ENCODE measurements at regions not wholly inside any gene's neighbourhood (a gene's known extent, or its start where the extent isn't known, plus 50 kb on each side); places are given as distances from the start of the nearest gene placed in this dataset.

DNA sequence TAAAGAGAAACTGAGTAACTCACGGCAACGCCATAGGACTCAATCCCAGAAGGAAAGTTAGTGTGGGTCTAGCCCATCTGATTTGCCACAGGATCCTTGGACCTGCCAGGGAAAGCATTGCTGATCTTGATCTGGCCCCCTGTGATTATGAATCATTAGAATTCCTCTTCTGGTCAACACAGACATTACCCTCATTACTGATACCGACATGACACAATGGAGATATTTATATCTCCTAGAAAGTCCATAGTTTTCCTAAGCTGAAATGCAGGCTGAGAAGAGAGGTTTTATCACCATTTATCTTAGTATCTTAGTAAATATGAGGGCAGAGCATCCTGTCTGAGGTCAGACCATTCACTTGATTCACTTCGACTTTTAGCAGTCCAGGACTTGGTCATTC lies 75.5 kb upstream of the CCDC68 start:
- no peak for TF ChIP-seq POLR2A (IDR thresholded peaks at IDR 0.05; ENCODE audit: low read length)
- TF ChIP-seq GATA1 (IDR thresholded peaks at IDR 0.05; ENCODE audit: low read depth, low read length) = no peak
